GM23248 (cell line): ENCODE measurements at regions not wholly inside any gene's neighbourhood (a gene's known extent, or its start where the extent isn't known, plus 50 kb on each side); places are given as distances from the start of the nearest gene placed in this dataset.

ENCODE experiments used
- EZH2 ChIP-seq: fragments of 200-600 bp; sonication (generic); IDR thresholded peaks from 2 replicates; pipeline ENCODE4 v1.6.1; 2018; ENCODE audit warnings: antibody characterized with exemption, mild to moderate bottlenecking; ENCODE audit not compliant: insufficient read depth, poor library complexity, severe bottlenecking
- EZH2phosphoT487 ChIP-seq: fragments of 200-600 bp; sonication (generic); IDR thresholded peaks from 2 replicates; pipeline ENCODE4 v1.6.1; 2018; ENCODE audit warnings: antibody characterized with exemption, moderate library complexity, mild to moderate bottlenecking, low read depth; ENCODE audit not compliant: insufficient read depth

DNA sequence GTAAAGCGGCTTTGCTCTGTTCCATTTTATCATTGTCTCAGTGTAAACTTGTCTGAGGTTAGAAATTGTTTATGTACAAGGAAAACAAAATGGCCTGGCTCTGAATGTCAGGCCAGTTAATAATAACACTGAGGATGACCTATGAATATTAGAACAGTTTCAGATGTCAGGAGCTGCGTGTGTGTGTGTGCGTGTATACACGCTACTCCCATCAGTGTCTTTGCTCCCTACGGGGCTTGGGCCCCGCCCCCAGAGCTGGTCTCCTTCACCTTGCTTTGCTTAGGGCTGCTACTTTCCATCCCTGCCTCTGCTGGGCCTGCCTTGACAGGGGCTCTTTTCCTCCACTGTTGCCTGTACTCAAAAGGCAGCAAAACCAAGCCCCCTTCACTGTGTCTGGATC lies 142.3 kb upstream of the BET1 start:
- no peak for TF ChIP-seq EZH2
- no peak for TF ChIP-seq EZH2phosphoT487
